ENCODE measurements at regions not wholly inside any gene's neighbourhood (a gene's known extent, or its start where the extent isn't known, plus 50 kb on each side); places are given as distances from the start of the nearest gene placed in this dataset.
A peak's percentile ranks its signal among the peaks of the same experiment; 100 is the strongest.
"Not testable (repeated sequence)": the region's sequence is repeated elsewhere in the genome, so short reads cannot be mapped to it uniquely, and the experiment has no call there.

DNA sequence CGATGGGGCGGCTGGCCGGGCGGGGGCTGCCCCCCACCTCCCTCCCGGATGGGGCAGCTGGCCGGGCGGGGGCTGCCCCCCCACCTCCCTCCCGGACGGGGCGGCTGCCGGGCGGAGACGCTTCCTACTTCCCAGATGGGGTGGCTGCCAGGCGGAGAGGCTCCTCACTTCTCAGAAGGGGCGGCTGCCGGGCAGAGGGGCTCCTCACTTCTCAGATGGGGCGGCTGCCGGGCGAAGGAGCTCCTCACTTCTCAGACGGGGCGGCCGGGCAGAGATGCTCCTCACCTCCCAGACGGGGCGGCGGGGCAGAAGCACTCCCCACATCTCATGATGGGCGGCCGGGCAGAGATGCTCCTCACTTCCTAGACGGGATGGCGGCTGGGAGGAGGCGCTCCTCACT is 138.2 kb upstream of the ZNF91 start:
- DNase-seq (ENCODE audit: low read depth) = not testable (repeated sequence)

DNA sequence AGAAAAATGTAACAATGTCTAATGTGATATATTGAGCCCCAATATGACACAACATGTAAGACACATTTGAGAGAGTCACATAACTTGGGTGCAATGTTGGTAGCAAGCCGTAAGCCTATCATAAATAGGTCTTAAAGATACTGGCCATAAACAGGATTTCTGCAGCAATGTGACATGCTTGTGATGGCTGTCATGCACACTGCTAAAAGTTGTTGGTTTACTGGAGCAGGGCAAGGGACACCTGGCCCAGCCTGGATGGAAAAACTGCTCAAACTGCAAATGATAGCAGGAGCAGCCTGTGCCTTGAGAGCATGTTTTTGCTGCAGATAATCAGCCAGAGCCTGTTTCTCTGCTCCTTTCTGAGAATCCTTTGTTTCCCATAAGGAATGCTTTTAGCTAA is 136.7 kb upstream of the ZNF91 start:
- DNase-seq (ENCODE audit: low read depth) = no peak

GRCh38 chr19:23531231-23531790 is 136.0 kb upstream of the ZNF91 start:
- no peak for DNase-seq (ENCODE audit: low read depth)

DNA sequence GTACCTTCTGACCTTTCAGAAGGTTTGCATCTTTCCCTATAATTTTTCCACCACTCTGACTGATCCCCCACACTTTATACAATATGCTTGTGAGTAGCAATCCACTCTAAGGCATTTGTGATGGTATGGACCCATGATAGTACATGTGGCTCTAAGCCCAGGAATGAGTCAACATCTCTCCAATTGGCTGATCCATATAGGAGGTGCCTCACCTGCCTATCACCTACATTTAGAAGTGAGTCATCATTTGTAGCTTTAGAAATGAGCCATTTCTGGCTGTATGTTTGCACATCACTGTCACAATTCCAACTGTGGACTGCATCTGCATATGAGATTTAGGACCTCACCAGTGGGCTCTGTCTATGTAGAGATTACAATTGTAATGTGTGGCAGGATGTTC is 133.1 kb upstream of the ZNF91 start:
- no peak for DNase-seq (ENCODE audit: low read depth)

DNA sequence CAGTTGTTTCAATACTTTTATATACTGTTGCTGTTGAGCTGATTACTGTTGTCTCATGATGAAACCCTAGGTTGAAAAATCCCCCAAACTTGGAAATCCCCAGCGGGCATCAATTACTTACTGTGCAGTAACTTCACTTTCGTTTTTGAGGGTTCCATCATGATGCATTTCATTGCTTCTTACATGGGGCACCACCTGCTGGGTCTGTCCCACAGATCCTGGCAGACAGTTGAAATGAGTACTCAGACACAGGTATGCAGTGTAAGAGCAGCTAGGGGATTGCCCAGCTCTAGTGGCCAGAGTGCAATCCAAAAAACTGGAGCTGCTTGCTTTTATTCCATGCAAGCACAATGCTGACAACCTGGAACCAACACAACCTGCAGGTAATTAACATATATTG is 132.5 kb upstream of the ZNF91 start:
- DNase-seq (ENCODE audit: low read depth) = peak; percentile 5

- no peak for DNase-seq (ENCODE audit: low read depth)
Measured at GRCh38 chr19:23526302-23526701, 131.0 kb upstream of the ZNF91 start.

- DNase-seq (ENCODE audit: low read depth) = no peak
Measured at GRCh38 chr19:23525276-23525852, 130.1 kb upstream of the ZNF91 start.

DNA sequence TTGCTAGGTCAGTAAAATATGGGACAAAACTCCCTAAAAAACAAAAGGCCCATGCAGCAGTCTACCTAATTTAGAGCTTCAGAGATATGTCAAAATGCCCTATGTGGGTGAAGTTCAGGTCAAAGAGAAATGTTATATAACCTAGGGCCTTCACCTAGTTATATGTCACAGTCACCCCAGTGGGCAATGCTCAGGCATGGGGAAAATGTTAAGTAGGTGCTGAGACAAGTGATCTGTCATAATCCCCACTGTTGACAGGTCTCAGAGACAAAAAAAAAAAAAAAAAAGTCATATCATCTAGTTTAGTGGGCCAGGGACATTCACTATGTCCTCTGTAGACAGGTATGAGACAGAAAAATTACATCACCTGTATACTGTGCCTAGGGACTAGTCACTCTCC is 128.6 kb upstream of the ZNF91 start:
- DNase-seq (ENCODE audit: low read depth) = no peak

DNA sequence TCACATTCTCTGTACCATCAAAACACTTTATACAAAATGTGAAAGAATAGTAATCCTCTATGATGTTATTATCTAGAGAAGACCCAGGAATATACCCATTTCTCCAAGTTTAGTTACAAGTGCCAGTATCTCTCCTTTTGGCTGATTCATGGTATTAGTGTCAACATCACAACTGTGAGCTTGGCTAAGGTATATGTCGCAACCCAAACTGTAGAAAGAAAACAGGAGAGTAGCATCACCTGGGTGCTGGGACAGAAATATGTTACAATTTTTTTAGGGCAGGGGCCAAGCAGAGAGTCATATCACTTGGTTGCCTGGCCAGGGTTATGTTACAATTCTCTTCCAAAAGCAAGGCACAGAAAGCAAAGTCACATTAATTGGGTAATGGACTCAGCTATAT is 127.2 kb upstream of the ZNF91 start:
- DNase-seq (ENCODE audit: low read depth) = no peak

GRCh38 chr19:23521471-23521870 is 126.2 kb upstream of the ZNF91 start:
- DNase-seq (ENCODE audit: low read depth) = no peak

GRCh38 chr19:23520441-23520840 is 125.2 kb upstream of the ZNF91 start:
- DNase-seq (ENCODE audit: low read depth) = no peak

DNA sequence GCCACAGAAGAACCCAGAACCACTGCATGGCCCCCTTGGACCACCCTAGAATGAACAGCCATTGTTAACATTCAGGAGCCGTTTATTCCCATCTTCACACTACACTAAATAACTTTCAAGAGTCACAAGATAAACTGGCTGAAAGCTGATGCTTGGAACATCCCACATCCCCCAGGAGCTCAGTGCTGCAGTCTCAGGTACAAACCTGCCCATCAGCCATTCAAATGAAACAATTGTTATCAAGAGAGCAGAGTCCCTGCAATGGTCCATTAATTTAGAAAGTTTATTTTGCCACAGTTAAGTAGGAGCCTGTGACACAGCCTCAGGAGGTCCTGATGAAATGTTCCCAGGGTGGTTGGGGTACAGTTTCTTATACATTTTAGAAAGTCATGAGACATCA is 123.8 kb upstream of the ZNF91 start:
- no peak for DNase-seq (ENCODE audit: low read depth)

DNA sequence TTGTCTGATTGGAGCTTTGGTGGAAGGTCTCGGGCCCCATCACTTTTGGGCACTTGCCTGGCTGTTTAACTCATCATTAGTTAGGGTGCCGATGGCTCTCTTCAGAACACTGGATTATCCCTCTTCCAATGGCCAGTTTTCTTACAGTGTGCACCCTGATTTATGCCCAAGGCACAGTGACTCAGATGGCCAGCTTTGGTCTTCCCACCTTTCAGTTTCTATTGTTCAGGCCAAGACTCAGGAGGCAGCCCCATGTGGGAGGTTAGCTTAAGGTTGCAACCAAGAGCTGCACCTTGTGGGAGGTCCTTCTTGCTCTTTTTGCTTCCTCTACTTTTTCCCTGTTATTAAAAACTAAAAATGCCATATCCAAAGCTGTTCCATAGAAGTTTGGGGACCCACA is 121.0 kb upstream of the ZNF91 start:
- DNase-seq (ENCODE audit: low read depth) = no peak

DNA sequence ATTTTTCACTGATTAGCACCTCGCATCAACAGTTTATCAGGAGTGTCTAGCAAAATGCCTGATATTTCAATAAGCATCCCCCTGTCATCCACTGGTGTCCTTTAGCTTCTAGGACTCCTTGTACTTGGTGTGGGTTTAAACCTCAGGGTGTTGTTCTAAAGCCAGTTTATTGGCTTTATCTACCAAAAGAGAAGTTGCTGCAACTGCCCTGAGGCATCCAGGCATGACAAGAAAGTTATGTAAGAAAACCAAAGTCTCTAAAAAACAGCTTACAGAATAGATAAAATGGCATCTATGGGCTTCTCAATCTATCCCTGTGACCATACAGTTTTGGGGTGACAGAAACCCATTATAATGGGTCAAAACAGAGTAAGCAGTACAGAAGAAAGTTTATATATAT is 120.3 kb upstream of the ZNF91 start:
- no peak for DNase-seq (ENCODE audit: low read depth)

- DNase-seq (ENCODE audit: low read depth) = no peak
Measured at GRCh38 chr19:23512151-23512925, 117.1 kb upstream of the ZNF91 start.

DNA sequence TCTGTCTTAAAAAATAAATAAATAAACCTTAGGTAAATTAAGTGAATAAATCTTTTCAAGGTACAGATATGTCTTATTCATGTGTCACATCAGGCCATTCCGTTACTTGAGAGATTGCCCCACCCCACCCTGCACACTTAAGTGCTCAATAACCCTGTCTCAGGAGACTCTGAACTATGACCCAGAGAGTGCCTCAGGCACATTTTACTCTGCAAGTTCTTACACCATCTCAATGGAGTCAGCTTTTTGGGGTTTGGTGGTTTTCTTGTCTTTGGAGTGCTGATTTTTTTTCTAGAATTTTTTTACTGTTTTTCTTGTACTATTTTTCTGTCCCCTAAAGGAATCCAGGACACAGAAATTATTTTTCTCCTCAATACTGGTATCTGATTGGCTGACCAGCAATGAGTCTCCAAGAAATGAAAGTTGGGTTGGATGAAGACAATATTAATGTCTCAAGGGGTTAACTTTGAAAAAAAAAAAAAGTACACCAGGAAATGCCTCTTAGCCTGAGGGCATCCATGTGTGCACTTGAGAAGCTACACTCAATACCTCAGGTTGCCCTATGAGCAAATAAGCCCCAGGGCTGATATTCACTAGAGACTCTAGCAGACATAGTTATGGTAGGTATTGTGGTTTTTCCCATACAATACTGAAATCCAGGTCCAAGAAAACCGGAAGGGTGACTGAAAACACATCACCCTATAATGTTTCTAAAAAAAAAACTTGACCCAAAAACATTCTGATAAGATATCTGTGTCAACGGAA is 114.6 kb upstream of the ZNF91 start:
- no peak for DNase-seq (ENCODE audit: low read depth)

- DNase-seq (ENCODE audit: low read depth) = no peak
Measured at GRCh38 chr19:23507446-23507845, 112.2 kb upstream of the ZNF91 start.

- no peak for DNase-seq (ENCODE audit: low read depth)
Measured at GRCh38 chr19:23505738-23506137, 110.5 kb upstream of the ZNF91 start.

- no peak for DNase-seq (ENCODE audit: low read depth)
Measured at GRCh38 chr19:23482829-23483228, 87.6 kb upstream of the ZNF91 start.

GRCh38 chr19:23481043-23481442 is 85.8 kb upstream of the ZNF91 start:
- DNase-seq (ENCODE audit: low read depth) = no peak

DNA sequence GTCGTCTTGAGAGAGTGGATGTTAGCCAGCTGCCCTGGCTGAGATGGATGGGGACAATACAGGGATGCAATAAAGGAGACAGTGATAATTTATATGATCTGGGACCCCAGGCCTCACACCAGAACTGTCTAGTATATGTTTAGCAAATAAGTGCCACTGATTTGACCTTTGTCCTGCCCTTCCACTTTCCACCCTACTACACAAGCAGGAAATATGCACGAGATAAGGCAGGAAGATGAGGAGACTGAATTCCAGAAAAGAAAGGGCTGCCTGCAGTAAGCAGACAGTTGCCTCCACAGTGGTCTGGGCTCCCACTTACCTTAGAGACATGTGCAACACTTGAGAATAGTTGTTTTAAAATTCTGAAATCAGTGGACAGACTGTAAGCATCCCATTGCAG is 80.2 kb upstream of the ZNF91 start:
- no peak for DNase-seq (ENCODE audit: low read depth)

DNA sequence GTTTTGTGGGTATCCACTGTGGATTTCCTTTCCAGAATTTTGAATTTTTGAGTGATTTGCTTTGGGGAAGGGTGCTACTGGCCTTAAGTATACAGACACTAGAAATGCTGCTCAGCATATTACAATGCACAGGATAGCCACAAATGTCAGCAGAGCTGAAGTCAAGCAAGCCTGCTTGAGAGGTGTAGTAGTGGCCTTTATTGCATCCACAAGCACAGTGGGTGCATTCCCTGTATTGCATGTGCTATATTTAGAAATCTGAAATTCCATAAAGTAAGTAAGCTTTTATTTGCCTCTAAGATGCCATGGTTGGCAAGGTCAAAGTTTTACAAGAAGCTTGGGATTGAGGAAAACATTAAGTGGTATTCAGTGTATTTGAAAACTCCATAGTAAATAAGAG is 79.5 kb upstream of the ZNF91 start:
- DNase-seq (ENCODE audit: low read depth) = no peak

GRCh38 chr19:23474172-23474571 is 78.9 kb upstream of the ZNF91 start:
- no peak for DNase-seq (ENCODE audit: low read depth)

All from iris pigment epithelial cell (primary cell).